ENCODE measurements at regions not wholly inside any gene's neighbourhood (a gene's known extent, or its start where the extent isn't known, plus 50 kb on each side); places are given as distances from the start of the nearest gene placed in this dataset.
"Not testable (repeated sequence)": the region's sequence is repeated elsewhere in the genome, so short reads cannot be mapped to it uniquely, and the experiment has no call there.

DNA sequence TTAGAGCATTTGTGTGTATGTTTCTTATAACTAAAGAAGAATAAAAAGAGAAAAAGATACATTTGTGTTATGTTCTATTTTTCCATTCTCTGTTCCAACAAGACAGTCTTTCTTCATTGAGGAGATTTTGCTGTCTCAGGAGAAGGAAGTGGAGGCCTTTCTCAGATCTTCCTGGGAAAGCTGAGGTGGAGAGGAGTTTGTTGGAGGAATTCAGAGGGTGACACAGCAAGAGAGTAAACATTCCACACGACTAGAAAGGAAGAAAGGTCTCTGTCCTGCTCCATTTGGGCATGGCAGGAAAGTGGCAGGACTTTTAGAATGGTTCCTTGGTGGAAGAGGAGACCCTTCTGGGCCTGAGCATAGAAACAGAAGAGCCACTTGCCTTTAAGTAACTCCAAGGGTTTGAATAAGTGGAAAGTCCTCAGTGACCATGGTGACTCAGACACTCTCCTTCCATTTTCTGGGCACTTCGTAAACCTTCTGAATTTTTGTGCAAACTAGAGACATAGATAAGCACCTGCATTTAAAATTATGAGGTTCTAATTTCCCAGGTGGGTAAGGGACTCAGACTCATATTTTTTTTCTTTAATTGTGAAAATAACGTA lies 52.3 kb upstream of the COL5A2 start:
- DNase-seq, result no peak

DNA sequence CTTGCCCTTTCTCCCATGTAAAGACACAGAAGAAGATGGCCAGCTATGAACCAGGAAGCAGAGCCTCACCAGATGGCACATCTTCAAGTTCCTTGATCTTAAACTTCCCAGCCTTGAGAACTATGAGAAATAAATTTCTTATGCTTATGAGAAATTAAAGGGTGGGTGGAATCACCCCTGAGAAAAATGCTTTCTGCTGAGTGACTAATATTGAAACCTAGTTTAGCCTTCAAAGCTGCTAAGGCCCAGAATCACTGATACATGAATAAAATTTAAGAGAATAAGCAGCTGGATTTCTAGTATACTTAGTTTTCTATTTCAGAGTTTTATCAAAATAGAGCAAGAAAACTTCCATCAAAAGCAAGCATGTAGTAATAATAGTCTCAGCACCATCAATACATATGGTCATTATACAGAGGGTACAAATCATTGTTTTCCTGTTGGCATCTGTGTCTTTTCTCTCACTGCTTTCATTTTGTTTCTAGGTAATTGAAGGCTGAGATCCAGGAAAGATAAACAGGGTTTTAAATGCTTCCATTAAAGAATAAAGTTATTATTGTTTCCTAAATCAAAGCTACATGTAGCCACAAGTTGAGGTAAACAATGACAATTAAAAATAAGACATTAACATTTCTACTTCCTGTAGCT lies 53.3 kb upstream of the COL5A2 start:
- DNase-seq, result no peak

DNA sequence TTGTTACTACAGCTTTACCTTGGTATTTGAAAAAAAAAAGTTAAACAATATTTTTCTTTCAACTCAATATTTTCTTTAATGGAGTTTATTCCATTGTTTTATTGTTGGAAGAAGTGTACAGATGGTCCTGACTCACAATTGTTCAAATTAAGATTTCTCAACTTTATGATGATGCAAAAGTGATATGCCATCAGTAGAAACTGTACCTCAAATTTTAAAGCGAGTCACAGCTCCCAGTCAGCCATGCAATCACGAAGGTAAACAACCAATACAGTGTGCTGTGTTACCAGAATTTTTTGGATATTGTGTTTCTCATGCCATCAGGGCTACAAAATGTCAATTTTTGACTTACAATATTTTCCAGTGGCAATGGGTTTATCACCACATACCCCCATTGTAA lies 54.0 kb upstream of the COL5A2 start:
- DNase-seq, result no peak

DNA sequence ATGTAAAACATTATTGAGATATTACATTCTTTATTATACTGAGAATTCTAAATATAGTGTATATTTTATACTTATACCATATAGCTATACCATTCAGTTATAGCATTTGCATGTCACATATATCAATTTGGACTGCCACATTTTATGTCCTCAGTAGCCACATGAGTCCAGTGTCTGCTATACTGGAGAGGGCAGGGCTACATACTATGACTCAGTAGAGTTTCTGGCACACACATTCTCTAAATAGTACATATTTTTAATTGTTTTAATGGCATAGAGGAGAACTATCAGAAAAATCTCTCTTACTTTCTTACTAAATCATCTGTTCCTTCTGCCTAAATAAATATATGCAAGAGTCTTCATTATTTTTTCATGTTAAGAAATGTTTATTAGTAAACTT lies 55.4 kb upstream of the COL5A2 start:
- no peak for DNase-seq

DNA sequence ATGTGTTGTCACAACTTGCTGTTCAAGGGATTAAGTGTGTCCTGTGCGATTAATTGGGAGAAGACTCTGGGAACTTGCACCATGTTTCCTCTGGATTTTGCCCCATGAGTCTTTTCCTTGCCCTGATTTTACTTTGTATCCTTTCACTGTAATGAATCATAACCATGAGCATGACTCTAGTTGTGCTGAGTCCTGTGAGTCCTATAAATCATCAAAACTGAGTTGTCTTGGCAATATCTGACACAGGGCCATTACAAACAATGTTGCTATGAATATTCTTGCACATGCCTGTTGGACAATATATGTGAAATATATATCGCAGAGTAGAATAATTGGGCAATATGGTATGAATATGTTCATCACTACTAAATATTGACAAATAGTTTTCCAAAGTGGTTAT lies 56.5 kb upstream of the COL5A2 start:
- no peak for DNase-seq

DNA sequence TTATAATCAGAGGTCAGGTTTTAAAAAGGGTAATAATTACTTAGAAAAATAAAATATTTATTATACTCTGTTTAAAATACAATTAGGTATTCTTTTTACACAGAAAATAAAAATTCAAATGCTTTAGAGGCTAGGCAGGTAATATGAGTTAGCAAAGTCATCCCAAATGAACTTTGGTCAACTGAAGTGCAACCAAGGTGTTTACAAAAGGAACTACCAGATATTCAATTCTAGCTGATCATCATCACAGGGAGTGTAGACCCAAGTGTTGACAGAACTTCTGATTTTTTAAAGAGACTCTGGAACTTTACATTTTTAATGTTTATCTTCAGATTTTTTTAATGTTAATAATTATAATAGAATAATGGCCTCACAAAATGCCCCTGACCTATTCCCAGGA lies 59.3 kb upstream of the COL5A2 start:
- DNase-seq, result no peak

DNA sequence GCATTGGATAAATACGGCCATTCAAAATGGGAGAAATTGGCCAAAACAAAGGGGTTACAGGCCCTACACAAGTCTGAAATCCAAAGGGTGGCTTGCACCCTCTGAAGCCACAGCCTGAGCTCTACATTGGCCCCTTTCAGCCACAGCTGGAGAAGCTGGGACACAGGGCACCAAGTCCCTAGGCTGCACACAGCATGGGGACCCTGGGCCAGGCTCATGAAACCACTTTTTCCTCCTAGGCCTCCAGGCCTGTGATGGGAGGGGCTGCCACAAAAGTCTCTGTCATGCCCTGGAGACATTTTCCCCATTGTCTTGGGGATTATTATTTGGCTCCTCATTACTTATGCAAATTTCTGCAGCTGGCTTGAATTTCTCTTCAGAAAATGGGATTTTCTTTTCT lies 64.3 kb upstream of the COL5A2 start:
- DNase-seq, result not testable (repeated sequence)

DNA sequence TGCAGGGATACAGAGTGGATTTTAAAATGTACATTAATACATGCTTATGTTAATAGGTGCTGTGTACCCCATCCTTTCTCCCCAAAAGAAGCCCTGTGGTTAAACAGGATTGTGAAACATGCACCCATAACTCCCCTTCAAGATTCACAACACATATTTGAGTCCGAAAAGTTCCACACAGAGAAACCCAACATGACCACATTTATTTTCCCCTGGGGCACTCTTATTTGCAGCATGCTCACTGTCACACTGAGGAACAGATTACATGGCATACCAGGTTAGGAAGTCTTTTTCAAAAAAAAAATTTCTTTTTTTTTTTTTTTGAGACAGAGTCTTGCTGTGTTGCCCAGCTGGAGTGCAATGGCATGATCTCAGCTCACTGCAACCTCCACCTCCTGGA lies 67.7 kb upstream of the COL5A2 start:
- DNase-seq, result no peak

DNA sequence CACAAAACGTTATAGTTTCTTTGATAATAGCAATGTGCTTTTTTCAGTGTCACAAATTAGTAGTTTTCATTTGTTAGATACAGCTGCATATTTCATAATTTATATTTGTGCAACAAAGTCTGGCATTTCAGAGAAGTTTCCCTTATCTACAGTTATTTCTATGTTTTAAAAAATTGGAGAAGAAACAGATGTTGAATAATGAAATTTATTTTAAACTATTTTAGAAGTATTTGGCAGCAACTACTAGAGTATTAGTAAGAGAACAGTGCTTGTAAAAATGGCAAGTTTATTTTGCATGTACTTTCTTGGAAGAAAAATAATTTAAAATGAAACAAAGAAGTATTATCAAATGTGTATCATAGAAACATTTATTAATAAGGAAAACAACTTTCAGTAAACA lies 68.6 kb upstream of the COL5A2 start:
- no peak for DNase-seq

DNA sequence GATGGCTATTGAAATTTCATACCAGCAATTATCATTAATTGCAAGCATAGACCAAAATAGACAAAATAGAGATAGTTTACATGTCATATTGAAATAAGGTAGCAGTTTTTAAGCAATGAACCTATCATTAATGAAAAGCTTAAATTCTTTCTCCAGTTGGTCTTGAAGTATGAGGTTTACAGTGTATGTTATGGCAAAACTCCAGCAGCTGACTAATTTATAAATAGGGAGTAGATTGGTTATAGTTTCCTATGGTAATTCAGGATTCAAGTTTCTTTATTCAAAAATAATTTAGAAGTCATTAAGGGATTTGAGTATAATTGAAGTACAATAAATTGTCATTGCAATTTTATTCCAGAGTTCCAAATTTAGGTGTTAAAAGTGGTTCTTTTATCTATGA lies 69.6 kb upstream of the COL5A2 start:
- DNase-seq, result no peak

DNA sequence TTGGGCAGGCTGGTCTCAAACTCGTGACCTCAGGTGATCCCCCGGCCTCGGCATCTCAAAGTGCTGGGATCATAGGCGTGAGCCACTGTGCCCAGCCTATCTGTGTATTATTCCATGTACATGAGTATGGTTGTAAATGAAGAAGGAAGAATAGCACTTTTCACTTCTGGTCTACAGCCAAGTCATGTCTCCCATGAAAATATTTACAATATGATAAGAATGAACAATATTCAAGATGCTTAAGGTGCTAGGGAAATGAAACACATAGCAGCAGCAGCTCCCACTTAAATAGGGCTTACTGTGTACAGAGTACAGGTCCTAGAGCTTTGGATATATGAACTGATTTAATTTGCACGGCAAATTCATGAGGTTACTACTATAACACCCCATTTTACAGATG lies 70.3 kb upstream of the COL5A2 start:
- no peak for DNase-seq

DNA sequence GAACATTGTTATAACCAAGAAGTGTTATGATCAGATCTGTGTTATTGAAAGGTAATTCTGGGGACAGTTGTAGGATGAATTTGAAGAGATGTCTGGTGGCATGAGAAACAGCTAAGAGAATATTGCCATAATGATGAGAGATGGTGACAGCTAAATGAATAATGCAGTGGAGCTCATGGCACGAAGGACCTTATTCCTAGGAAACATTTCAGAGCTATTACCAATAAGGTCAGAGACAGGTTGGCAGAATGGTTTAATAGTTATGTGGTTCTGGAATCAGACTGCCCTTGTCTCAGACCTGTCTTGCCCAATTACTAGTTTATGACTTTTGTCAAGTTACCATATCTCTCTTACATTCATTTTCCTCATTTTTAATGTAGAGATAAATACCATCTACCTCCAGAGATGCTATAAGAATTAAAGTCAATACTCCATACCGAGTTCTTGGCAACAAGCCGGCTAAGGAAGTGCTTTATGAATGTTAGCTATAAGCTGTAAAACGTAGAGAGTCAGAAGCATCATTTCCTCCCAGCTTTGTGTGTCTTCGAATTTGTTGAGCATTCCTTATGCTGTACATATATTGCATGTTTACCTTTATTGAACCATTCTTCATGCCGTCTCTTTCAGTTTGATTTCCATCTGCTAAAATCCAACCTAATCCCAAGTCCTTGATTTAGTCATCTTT lies 73.6 kb upstream of the COL5A2 start:
- DNase-seq, result no peak

DNA sequence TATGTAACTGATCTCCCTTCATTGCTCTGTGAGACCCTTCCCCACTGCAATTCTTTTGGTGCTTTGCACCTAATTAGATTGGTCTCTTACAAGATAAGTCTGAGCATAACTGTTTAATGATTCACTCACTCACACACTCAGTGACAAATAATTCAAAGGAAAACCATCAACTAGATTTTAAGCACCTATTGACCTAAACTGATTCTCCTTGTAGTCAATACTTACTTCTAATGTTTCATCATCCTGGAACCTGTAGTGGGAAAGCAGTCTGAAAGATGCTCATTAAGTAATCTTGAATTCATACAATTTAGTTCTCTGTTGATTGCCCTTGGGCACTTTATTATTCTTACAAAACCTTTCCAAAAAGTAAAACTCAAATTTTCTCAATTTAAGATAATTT lies 74.3 kb upstream of the COL5A2 start:
- no peak for DNase-seq

DNA sequence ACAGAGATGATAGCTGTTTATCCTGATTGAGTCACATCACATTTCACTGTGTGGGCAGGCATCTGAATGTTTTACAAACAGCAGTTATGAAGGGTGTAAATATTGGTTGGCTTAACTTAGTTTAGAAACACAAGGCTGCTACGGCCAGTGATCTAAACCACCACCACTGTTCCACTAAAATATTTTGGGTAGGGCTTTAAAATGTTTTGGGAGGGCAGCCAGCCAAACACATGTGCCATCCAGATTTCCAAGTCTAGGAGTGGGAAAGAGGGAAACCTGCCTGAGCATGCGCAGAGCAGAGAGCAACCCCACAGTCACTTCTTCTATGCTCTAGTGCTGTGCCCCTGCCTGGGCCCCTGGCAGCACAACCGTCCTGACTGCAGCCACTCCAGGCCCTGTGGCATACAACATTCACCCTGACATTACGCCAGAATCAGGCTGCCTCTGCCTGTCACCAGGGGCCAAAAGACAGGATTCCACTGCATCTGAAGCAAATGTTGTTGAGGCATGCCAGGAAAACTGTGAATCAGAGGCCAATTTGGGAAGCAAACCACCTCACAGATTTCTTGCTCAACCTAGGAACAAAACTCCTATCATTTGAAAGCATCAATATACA lies 74.8 kb upstream of the COL5A2 start:
- DNase-seq, result no peak

DNA sequence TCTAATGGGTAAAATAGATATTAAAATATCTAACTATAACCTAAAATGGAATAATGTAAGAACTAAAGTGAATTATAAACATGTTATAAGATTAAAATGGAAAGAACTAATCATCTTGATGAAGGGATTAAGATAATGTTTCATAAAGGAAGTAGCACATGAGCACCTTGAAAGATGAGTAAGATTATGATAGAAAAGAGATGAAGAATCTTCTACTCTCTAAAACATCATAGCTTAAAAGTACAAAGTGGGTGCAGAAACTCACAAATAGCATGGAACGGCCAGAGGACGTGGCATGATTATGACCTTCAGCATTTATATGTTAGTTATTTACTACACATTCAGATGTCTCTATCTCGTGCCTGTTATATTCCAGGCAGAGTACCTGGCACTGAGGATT lies 76.2 kb upstream of the COL5A2 start:
- DNase-seq, result no peak

DNA sequence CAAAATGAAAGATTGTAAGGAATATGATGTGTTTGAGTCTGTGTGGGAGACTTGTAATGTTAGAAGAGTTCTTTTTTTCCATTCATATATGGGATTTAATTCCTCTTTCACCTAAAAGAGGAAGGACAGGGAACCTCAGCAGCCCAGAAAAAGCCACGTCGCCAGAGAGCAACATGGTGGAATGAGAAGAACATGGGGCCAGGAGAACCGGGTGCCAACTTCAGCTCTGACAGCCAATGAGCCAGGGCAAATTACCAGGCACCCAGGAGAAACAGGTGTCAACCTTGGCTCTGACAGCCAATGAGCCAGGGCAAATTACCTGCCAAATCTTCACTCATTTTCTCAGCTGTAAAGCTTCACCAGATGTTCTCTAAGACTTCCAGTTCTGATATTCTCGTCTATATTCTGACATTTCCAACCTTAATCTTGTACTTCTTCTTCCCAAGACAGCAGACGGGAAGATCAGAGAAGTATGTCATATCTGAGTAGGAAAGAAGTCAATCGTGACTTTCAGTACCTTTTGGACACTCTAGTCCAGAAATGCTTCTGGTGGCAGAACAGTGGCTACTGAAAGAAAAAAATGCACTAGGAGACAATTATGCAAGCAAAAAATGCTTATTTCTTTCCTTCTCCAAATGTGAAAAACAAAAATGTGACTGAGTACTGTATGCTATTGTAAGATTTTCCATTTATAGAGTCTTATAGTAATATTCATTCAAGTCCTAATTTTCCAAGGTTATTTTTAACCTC lies 79.2 kb upstream of the COL5A2 start:
- DNase-seq, result no peak

DNA sequence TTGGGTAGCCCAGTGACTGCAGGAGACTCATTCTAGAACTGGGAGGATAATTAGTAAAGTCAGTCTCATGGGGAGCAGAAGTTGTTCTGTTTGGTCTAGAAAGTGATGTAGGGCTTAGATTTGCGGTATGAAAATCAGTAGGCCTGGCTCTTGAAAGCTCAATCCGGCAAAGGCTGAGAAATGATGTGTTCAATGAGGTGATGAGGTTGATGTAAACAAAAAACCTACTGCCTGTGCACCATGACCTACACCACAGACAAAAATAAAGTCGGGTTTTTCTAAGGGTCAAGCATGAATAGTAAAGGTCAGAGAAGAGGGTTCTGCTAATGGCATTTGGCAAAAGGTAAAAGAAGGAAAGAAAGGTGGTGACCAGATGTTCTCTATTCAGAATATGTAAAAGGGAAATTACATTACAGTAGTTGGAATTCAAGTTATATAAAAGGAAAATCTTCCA lies 80.8 kb upstream of the COL5A2 start:
- no peak for DNase-seq

DNA sequence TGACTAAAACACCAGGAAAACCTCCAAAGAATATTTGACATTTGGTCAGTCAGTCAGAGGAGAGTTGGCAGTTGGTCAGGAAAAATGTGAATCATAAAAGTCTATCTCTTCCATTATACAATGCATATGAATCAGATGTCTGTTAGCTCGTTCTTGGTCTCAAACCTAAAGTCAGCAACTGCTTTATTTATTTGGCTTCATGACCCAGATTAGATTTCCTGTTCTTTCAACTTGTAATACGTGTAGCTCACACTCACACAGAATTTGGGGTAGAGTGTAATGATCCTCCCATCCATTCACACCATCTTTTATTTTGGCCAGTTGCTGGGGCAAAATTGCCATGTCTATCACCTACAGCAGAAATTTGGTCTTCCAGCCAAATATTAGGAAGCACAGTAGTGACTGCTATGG lies 81.9 kb upstream of the COL5A2 start:
- DNase-seq, result no peak

DNA sequence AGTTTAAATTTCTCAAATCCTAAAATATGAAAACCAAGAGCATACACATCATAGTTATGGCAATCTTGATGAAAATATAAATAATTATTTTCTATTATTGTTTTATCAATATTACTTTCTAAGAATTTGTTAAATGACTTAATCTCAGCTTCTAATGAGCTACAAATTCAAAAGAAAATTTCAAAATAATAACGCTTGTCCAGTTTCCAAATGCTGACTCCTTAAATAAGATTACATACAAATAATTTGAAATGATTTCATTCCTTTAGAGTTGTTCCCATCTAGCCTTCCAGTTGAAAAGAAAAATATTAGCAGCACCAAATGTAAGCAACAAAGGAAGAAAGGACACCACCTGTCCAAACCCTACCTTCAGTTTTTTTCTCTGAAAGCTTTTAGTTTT lies 82.4 kb upstream of the COL5A2 start:
- no peak for DNase-seq

DNA sequence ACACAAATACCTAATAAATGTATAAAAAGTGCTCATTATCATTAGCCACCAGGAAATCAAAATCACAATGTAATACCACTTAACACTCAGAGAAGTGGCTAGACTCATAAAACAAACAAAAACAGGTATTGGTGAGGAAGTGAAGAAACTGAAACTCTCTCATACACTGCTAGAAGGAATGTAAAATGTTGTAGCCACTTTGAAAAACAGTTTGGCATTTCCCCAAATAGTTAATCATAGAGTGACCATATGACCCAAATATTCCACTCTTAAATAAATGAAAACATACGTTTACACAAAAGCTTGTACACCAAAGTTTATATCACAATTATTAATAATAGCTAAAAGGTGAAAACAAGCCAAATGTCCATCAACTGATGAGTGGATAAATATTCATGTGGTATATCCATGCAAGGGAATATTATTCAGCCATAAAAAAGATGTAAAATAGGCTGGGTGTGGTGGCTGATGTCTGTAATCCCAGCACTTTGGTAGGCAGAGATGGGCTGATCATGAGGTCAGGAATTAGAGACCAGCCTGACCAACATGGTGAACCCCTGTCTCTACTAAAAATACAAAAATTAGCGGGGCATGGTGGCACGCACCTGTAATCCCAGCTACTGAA lies 86.2 kb upstream of the COL5A2 start:
- DNase-seq, result no peak

DNA sequence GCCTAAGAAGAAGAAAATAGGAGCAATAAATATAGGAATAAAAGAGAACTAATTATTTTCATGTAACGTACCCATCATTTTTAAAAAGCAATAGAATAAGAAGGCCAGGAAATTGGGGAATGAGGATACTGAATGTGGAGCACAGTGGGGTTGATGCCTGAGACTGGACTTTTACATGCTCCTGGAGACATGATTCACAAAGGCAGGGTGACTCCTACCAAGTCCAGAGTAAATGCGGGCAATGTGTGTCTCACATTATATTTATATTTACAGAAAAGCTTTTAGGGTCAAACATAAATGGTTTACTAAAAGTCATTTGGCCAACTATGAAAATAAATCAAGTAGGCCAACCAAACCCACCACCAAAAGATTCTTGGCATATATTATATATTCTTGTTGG lies 87.9 kb upstream of the COL5A2 start:
- DNase-seq, result no peak

DNA sequence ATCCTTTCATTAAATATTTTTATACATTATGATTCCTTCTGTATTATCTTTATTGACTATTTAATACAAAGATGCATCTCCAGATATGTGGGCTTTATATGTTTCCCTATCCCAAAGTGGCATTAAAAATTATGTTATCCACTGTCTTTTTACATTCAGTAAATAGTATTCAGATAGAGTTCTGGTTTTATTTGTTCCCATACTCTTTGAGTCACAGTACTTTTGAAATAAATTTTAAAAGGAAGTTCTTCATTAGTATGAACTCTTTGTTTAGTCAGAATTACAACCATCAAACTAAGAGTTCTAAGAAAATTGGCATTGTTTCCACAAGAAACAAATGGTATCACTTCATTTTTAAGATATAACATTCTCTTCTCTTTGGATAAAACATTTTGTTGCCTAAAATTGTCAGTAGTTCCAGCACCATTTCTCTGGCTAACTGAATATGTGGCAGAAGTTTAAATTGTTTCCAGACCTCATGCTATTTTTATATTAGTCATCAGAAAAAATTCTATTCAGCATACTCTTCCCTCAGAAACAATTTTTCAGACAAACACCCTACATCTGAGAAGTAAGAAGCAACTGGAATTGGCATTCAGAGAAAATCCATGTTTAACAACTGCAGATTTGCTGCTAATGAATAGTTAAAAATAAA lies 88.5 kb upstream of the COL5A2 start:
- no peak for DNase-seq

Data from T1000 (cell line).